NCI-H2171 (cell line): ENCODE measurements at regions not wholly inside any gene's neighbourhood (a gene's known extent, or its start where the extent isn't known, plus 50 kb on each side); places are given as distances from the start of the nearest gene placed in this dataset.
A peak's percentile ranks its signal among the peaks of the same experiment; 100 is the strongest.

ENCODE experiments used
- DNase-seq: peaks from one replicate; lab custom pipeline; 2025; lab: John Stamatoyannopoulos, UW

DNA sequence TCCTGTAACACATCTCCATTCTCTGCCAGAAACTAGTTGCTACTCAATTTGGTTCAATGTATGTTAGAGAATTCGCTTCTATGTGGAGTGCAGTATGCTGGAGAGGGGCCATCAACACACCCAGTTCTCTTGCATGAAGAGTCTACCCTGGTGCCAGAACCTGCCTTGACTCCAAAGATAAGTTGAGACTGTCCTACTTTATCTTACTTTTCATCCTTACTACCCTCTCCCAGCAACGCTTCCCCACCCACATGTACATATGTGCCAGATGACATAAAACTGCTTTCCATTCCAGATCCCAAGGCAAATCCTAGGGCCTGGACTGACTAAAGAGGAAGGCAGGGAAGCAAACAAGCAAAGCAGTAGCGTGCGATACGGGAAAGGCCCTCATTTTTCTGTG is 442.6 kb upstream of the THRB start:
- no peak for DNase-seq

DNA sequence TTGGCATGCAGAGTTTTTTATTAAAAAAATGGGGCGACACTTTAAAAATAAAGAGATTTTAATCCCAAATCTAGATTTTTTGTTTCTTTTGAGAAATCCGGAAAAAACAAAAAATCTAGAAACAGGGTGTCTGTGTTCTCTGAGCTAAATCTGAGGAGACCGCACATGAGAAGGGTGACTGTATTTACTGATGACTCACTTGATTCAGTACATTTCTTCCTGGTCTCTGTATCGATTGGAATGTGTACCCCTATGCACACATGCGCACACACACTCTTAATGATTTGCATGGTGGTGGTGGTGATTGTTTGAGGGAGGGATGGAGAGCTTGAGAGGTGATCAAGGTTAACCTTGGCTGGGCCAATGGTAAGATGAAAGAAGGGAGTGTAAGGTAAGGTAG is 443.1 kb upstream of the THRB start:
- DNase-seq: no peak

DNA sequence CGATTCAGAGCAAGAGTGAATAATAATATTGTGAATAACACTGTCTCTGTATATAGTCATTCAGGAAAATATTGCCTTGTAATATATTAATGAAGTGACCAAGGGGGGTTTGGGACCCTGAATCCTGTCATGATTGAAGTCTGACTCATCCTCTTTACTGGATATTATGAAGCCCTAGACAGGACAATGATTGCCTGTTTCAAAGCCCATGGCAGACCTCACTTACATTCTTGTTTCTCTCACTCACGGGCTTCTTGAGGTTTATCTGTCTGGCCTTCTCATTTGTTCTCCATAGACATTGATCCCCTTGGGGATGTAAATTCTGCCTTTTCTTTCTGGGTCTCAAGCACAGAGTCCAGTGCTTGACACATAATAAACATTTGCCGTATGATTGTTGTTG is 449.3 kb upstream of the THRB start:
- DNase-seq: no peak

DNA sequence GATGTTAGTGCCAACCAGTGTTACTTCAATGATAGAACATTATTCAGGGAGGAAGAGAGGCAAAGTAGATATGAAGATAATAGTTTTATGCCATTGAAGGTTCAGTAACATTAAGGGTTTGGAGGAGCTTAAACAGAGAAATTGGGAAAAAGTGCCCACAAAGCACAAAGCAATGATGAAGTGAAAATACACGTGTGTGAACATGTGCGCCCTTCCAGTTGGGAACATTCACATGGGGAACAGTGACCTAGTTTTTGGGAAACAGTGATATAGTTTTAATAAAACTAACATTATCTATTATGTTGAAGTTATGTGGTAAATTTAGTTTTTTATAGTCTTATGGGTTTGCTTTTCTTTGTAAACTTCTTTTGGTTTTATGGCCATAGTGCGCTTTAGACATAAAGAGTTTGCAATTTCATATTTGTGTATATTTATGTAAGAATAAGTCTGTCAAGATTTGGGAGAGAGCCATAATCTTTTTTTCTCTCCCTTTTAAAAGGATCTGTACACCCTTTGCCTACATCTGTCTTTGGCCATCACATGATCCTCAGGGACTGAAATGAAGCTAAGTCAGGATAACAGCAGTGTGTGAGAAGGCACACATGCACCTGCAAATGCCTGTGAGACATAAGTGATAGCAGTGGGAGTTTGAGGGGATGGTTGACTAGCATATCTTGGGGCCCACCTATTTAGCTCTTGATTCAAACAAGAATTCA is 450.3 kb upstream of the THRB start:
- peak; percentile 49 for DNase-seq

DNA sequence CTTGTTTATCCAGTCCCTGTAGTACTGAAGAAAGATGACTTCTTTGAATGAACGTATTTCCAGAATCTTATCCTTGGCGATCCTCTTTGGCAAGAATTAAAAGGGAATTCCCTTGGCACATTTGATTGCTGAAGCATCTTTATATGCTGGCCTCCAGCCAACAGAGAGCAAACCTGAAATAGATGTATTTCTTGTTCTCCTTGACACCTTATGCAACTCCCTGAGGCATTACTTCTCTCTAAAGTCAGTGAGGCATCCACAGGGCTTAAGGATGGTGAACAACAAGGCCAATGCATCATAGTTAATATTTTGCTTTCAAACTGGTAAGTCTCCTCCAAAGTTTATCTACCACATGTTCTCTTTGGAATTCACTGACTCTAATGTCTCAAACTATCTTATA is 450.9 kb upstream of the THRB start:
- peak; percentile 49 for DNase-seq

DNA sequence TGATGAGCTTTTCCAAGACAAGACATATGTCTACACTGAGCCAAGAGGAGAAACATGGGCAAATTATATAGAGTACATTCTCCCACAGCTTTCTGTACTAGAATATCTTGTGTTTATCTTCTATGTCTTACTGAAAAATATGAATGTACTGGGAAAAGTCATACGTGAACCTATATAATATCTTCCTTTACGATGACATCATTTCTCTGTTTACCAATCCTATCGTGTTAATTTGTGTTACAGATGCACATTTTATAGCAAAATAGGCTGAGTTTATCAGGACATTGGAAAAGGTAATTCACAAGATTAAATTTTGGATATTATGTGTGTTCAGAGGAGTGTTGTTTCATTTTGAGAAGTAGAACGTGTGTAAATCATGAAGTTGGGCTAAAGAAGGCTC is 452.5 kb upstream of the THRB start:
- DNase-seq: no peak

DNA sequence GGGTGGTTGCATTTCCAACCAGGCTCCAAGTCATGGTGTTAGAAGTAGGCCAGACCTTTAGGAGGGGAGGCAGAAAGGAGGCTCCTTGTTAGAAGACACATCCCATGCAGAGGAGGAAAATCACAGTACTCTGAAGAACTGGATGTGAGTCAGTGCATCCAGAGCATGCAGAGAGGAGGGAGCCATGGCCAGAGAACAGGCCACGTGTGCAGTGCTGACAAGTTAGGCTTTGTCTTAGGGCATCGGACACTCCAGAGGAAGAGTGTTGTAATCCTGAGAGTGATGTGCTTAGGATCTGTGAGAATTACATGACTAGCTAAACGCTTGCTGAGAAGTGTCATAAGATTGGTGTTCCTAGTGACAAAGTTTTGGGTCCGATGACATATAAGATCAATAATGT is 456.5 kb upstream of the THRB start:
- DNase-seq: no peak

DNA sequence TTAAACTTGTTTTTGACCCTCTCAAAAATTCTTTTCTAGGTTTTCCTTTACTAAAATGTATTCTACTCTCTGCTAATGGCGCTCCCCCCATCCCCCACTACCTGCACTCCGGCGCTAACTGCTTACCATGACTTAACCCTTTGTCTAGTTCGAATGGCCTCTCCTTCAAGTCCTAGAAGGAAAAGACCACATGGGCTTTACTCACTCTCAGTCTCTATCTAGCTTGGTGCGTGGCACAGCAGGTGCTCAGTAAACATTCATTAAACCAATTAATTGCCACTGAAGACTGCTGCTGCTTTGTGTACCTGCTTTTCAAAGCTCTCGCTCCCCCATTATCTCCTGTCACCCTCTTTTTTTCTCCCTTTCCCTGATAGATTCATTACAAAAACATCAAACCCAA is 457.7 kb upstream of the THRB start:
- DNase-seq: no peak

DNA sequence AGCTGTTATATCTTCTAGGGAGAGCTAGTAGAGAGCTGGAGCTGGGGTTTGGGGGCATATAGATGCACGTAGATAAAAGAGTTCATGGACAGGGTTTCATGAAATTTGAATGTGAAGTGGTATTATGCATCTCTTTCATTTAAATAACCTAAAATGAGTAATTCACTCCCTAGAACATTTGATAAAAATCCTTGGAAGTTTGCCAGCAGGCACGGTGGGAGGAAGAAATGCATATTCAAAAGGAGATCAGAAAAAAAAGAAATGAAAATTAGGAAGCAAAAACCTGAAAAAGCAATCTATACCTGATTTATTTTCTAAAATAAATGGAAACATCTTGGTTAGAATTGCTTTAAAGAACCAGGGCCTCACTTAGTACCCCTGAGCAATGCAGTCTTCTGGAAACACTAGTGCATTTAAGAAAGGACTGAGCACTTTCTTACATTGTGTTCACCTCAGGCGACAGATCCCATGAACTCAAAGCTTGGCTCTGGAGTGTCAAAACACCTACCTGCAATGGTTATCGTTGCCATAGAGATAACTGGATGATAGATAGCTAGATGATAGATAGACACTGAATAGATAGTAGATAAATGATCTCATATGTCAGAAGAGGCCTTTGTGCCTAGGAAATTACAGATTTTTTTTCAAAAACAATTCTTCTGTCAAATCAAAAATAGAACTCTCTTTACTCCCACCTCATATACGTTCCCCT is 458.6 kb upstream of the THRB start:
- no peak for DNase-seq

DNA sequence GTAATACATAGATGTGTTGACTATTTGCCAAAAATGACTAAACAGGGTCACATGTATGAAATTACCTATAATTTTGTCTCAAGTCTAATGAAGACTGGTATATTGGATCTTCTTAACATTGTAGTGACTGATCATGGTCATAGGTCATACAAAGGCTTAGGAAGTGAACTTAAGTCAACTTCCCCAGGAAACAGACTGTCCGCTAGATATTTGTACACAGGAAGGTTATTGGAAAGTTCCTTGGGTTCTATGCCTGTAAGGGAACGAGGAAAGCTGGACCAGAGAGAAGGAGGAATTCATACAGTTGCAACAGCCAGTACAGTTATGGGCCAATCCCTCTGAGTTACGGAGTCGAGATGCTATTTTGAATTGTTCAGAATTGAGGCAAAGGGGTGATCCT is 462.0 kb upstream of the THRB start:
- DNase-seq: no peak

DNA sequence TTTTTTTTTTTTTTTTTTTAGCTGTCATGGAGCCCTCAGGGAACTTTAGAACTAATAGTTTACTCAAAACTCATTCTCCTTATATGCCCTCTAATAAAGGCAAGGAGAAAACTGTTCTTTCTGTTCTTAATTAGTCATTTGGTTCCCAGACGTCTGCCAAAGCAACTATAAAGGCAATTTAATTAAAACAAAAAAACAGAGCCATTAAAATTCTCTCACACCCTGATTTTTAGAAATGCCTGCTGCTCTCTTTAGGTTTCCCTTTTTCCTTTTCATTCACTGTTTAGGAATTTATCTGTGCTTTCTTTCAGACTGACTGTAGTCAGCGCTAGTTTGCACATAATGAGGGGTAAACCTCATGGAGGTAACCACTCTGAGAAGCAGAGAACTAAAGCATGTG is 463.6 kb upstream of the THRB start:
- DNase-seq: no peak

DNA sequence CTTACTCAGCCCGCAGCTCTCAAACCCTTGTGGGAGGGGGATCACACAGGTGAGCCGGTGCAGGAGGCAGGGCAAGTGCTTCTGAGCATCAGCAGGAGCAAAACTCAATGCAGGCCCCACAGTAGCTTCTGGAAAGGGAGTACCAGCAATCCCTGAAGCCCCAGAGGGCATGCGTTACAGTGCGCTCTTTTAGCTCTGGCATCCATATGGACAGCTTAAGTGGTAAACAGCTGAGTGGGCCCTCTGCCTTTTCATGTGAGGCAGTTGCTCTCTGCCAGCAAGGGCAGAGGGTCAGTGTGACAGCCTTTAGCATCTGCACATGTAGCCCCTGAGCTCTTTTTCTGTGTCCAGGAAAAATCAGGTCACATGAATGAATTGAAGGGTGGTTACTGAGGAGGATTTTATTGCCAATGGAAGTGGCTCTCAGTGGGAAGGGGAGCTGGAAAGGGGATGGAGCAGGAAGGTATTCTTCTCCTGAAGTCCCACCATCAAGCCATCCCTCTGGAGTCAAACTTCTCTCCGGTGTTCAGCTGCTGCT is 464.3 kb upstream of the THRB start:
- DNase-seq: no peak

DNA sequence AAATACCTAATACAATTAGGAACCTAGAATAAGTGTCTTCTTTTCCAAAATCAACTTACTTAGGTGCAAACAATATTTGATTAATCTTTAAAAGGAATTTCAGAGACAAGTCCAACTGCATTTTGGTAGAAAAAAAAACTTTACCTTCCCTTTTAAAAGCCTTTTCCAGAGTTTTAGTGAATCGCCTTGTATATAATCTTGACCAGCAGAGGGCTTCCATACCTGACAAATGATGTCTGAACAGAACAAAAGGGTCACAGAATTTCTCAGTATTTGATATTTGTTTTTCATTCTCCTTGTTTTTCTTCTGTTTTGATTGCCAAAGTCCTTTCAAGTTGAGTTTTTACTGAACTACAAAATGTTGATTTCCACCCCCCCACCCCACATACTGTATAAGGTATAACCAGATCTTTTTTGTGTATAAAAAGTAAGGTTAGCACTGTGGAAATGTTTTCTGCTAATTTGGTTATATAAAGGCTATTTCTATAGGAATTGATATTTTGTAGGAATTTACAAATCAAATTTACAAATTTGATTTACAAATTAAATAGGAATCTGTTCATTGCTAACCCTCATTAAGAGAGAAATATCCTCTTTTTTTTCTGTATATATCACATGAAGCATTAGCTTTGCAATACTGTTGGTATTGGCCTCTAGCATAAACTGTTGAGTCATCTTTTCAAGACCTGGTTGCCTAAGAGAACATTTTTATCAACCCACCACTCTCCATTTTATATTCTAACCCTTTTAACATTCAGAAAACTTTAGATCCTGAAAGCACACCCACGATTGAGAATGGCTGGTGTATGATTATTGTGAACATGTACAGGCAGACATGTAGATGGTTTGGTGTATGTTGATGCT is 464.1 kb upstream of the RARB start:
- DNase-seq: no peak

DNA sequence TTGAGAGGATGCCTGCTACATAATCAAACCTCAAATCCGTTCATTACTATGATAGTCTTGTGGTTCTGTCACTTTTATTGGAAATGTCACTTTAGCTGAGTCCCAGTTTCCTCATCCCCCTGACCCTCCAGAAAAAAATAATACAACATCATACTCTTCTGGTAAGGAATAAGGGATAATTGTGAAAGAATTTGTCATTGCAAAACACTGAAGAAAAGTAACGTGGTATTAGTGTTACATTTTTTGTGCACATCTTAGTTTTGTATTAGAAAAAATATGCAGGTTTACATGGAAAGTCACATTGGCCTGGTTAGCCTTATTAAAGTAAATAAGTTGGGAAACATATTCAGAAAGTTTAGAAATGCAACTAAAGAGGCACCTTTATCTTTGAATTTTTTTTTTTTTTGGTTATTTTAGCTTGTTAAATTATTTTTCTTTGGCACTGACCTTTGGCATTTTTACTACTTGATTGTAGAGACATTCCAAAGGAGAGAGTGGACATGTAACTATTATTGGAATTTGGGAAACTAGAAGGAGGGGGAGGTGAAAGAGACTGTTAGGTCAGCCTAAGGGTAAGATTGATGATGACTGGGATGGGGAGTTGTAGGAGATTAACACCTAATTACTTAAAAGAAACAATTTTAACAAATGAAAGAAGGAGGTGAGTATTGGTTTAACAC is 462.2 kb upstream of the RARB start:
- no peak for DNase-seq

DNA sequence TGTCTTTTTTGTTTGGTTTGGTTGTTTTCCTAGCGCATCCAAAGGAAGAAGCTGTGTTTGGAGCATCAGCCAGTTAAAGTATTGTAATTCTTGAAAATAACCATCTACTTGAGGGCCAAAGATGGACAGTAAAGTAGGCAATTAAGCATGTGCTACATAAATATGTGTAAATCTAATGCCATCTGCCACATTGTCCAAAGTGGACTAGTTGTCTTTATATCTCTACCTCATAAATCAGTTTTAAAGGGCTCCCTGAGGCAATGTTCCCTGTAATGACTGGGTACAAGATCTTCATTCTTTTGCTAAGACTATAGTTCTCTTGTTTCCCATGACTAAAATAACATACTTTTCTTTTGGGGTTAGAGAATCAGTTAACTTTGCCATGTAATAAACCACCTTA is 460.0 kb upstream of the RARB start:
- no peak for DNase-seq

DNA sequence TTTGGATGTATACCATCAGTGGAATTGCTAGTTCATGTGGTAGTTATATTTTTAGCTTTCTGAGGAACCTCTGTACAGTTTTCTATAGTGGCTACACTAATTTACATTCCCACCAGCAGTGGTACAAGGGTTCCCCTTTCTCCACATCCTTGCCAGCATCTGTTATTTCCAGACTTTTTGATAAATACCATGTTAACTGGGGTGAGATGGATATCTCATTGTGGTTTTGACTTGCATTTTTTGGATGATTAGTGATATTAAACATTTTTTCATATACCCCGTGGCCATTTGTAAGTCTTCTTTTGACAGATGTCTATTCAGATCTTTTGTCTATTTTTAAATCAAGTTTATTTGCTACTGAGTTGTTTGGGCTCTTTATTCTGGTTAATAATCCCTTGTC is 455.6 kb upstream of the RARB start:
- DNase-seq: no peak

DNA sequence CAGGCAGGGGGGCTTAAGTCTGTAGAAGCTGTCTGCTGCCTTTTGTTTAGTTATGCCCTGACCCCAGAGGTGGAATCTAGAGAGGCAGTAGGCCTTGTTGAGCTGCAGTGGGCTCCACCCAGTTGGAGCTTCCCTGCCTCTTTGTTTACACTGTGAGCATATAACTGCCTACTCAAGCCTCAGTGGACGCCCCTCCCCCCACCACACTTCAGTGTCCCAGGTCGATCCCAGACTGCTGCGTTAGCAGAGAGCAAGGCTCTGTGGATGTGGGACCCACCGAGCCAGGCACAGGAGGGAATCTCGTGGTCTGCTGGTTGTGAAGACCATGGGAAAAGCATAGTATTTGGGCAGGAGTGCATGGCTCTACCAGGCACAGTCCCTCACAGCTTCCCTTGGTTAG is 446.8 kb upstream of the RARB start:
- DNase-seq: no peak

DNA sequence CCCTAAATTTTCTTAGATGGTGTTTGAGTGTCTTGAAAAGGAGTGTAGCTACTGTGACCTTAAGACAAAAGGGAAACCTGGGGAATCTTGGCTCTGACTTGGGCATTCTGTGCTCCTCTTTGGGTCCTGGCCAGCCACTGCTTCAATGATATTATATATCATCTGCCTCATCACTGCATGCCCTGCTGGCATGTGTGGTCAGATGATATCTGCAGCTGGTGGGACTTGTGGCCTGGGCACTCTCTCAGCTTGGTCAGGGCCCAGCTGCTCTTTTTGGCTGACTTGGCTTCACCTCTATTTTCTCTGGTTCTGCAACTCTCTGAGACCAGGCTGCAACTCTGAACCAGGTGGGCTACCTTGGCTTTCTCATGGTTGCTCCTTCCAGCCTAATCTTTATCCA is 446.1 kb upstream of the RARB start:
- DNase-seq: no peak

DNA sequence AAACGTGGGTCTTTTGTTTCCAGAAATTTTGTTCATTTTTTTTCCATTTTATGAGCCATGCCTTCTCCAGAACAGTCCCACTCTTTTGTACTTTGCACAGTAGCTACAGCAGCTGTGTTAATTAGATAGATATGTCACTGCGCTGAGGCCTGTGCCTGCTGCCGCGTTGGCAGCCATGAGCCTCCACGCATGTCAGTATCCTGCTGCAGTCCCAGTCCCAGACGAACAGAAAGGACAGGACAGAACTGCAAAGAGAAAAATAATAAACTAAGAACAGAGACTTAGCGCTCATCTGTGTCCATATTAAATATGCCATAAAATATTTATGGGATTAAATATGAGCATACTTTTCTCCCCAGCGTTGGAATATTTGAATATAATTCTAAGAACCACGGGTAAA is 442.4 kb upstream of the RARB start:
- no peak for DNase-seq

DNA sequence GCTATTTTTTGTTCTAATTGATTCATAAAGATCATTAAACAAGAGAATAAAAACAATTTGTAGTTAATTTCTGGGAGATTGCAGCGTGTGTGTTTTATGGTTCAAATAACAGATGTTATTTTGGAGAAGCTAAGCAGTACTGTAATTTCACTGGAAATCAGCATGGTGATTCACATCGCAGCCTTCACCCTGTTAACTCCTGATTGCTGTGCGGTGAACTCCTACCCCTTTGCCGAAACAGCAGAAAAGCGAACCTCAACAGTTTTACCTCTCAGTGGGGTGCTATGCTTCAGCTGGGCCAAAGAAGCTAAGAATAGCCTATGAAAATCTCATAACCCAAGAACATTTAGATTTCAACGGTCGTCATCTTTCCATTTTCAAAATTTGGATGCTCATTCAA is 441.5 kb upstream of the RARB start:
- no peak for DNase-seq

DNA sequence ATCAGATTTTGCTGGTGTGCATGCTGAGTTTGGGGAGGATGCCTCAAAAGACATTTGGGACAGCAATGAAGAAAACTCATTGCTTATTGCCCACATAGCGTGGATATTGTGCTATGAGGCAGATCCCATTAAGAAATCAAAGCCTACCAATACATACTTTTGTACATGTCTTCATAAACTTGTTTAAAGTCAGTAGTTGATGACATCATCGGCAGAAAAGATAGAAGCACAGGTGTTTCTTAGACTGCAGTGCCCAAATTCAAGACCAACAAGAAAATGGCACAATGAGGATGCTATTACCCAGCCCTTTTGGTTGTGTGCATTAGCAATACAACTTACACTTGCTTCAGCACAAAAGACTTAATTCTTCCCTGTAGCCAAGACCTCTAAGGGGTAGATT is 428.7 kb upstream of the RARB start:
- DNase-seq: no peak

DNA sequence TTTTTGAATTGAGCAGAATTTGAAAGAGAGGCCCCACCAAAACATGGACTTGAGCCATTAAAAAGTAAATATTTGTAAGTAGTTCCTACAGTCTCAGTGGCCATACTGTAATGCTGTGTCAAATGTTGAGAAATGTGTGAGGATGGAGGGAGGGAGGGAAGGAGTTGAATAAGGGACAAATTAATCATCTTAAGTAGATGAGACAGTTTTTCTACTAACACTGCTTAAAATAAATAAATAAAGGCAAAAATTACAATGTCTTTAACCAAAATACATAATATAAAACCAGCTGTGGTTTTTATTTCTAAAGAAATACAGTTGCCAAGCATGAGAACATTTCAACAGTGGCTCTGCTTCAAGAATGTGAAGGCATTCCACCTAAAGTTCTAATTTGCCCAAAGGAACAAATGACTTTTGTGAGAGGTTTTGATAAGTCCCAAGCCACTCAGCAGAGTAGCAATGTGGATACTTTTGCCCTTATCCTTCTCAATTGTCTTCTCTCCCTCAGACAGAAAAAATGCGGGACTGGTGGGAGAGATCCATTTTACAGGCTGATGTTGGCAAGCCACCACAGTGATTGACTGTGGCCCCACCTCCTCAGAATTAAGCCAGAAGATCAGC is 427.0 kb upstream of the RARB start:
- no peak for DNase-seq
